HFFc6 (cell line): ENCODE measurements at regions not wholly inside any gene's neighbourhood (a gene's known extent, or its start where the extent isn't known, plus 50 kb on each side); places are given as distances from the start of the nearest gene placed in this dataset.

Source experiments
- DNase-seq: peaks from one replicate; pipeline ENCODE4 v3.0.0-alpha.2; 2018
- H3K27ac Mint-ChIP-seq: 2 replicates; pipeline ENCODE4 v1.8.0; 2020; ENCODE audit warnings: mild to moderate bottlenecking, mixed read lengths
- H3K27me3 Mint-ChIP-seq: 2 replicates; pipeline ENCODE4 v1.8.0; 2021; ENCODE audit warnings: mild to moderate bottlenecking, moderate library complexity, mixed read lengths; ENCODE audit not compliant: insufficient read depth
- H3K36me3 Mint-ChIP-seq: 2 replicates; pipeline ENCODE4 v1.8.0; 2021; ENCODE audit warnings: low read depth, mixed read lengths
- H3K4me1 Mint-ChIP-seq: 2 replicates; pipeline ENCODE4 v1.8.0; 2020; ENCODE audit warnings: low read depth, mixed read lengths
- H3K4me3 Mint-ChIP-seq: 2 replicates; pipeline ENCODE4 v1.8.0; 2020; ENCODE audit warnings: mild to moderate bottlenecking, moderate library complexity, mixed read lengths
- H3K9me3 Mint-ChIP-seq: 2 replicates; pipeline ENCODE4 v1.8.0; 2020; ENCODE audit warnings: mild to moderate bottlenecking, mixed read lengths
- CTCF ChIP-seq: fragments of 200-600 bp; sonication (generic); IDR thresholded peaks from 2 replicates; pipeline ENCODE4 v1.5.0; 2021; ENCODE audit warnings: antibody characterized with exemption, mild to moderate bottlenecking

GRCh38 chr9:134559013-134559412 is 82.6 kb upstream of the COL5A1 start:
- Mint-ChIP-seq H3K36me3 (0 out of 2 replicates have a peak, but pooled peaks cover 6% of the 10 kb centered on the region), H3K4me1 (peaks cover 9% of the 10 kb centered on the region), H3K9me3 (no peaks in the 10 kb centered on the region), H3K27me3 (peaks cover 12% of the 10 kb centered on the region), H3K27ac (no peak overlapping the region), H3K4me3 (no peak overlapping the region)
- no peak for TF ChIP-seq CTCF
- DNase-seq: no peak

- no peak for DNase-seq
- Mint-ChIP-seq H3K27ac (no peak overlapping the region), H3K4me3 (no peak overlapping the region), H3K27me3 (peaks cover 11% of the 10 kb centered on the region), H3K4me1 (peaks cover 10% of the 10 kb centered on the region), H3K9me3 (no peaks in the 10 kb centered on the region; the same call in 1 of the 2 replicates), H3K36me3 (0 out of 2 replicates have a peak, but pooled peaks cover 6% of the 10 kb centered on the region)
- no peak for TF ChIP-seq CTCF
These were observed 81.4 kb upstream of the COL5A1 start for GRCh38 chr9:134560206-134560605.

- Mint-ChIP-seq H3K27me3 (peaks cover 9% of the 10 kb centered on the region), H3K9me3 (no peaks in the 10 kb centered on the region; the same call in 1 of the 2 replicates), H3K4me1 (peaks cover 7% of the 10 kb centered on the region; the same call in 1 of the 2 replicates), H3K4me3 (no peak overlapping the region), H3K27ac (no peak overlapping the region), H3K36me3 (0 out of 2 replicates have a peak, but pooled peaks cover 6% of the 10 kb centered on the region)
- no peak for TF ChIP-seq CTCF
- no peak for DNase-seq
These were observed 80.9 kb upstream of the COL5A1 start for GRCh38 chr9:134560654-134561053.

GRCh38 chr9:134561427-134562145 is 80.0 kb upstream of the COL5A1 start:
- Mint-ChIP-seq H3K4me1 (peaks cover 7% of the 10 kb centered on the region; the same call in 1 of the 2 replicates), H3K9me3 (no peaks in the 10 kb centered on the region; the same call in 1 of the 2 replicates), H3K27me3 (peaks cover 9% of the 10 kb centered on the region), H3K4me3 (no peak overlapping the region), H3K27ac (no peak overlapping the region), H3K36me3 (0 out of 2 replicates have a peak, but pooled peaks cover 6% of the 10 kb centered on the region)
- DNase-seq: no peak
- no peak for TF ChIP-seq CTCF

- Mint-ChIP-seq H3K4me3 (no peak overlapping the region), H3K9me3 (peaks cover 1% of the 10 kb centered on the region), H3K27me3 (peaks cover 9% of the 10 kb centered on the region), H3K27ac (no peak overlapping the region), H3K4me1 (peaks cover 7% of the 10 kb centered on the region; the same call in 1 of the 2 replicates), H3K36me3 (0 out of 2 replicates have a peak, but pooled peaks cover 6% of the 10 kb centered on the region)
- no peak for TF ChIP-seq CTCF
- DNase-seq: no peak
These were observed 79.3 kb upstream of the COL5A1 start for GRCh38 chr9:134562146-134562849.
